ENCODE measurements at regions not wholly inside any gene's neighbourhood (a gene's known extent, or its start where the extent isn't known, plus 50 kb on each side); places are given as distances from the start of the nearest gene placed in this dataset.

DNA sequence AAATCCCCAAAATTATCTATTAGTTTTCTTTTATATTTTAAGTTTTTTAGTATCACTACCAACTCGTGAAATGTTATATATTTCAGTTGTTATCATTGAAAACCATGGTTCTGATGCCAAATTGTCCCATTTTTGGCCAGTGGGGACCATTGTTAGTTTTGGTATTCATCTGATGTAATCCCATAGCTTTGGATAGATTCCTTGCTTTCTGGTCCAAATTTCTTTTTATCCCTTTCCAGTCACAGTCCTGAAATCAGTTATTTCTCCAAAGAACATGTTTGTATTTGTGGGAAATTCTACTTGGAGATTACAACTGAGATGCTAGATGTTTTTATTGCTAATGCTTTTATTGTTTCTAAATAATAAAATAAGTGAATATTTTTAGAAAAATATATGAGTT, 976.8 kb upstream of the CRIM1 start:
- DNase-seq (ENCODE audit: extremely low read depth, low read depth, low spot score), result no peak

DNA sequence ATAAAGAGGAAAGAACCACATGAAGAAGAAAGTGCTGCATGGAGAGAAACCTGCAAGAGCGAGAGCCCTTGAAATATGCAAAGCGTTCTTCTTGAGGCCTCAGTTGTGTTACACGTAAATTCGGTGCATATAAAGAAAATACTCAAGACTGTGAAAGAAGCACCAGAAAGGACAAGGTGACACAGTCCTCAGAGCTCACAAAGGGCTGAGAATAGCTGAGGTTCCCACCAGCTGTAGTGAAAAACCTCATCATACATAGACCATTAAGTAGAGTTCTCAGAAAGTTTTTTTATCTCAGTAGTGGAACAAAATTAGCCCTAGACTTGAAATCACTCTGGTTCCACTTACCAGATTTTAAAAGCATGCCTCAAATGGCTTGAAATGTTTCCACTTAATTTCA, 980.7 kb upstream of the CRIM1 start:
- DNase-seq (ENCODE audit: extremely low read depth, low read depth, low spot score), result no peak

- DNase-seq (ENCODE audit: extremely low read depth, low read depth, low spot score), result no peak
These were observed 989.7 kb upstream of the CRIM1 start for GRCh38 chr2:35365859-35366258.

DNA sequence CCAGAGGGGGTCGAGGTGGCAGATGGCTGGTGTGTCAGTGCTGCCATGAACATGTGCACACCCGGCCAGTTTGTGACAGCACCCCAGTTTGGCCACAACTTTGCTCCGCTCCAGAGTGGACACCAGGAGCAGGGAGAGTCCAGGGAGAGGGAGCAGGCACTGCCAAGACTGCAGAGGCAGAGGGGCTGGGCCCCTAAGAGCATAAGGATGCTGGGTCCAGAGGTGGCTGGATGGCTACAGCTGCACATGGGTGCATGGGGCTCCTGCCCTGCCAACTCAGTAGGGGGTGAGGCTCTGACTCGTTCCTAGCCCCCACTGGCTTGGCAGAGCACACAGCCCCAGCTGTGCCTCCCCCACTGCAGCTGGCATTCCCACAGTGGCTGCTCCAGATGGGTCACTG, 999.2 kb upstream of the CRIM1 start:
- no peak for DNase-seq (ENCODE audit: extremely low read depth, low read depth, low spot score)

DNA sequence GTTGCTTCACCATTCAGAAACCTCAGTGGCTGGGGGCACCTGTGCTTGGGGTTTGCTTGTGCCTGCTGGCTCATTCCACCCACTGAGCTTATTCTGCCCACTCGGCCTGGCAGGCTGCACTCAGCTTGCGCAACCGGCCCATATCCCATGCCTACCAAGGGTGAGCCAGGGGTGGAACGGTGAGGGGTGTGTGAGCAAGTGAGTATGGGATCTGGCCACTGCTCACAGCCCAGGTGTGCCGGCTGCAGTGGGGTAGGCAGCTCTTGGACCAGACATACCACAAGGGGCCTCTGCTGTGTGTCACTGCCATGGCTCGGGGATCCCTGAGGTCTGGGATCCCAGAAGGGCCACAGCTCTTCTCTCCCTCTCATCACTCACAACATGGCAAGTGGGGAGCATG, 1000.5 kb upstream of the CRIM1 start:
- no peak for DNase-seq (ENCODE audit: extremely low read depth, low read depth, low spot score)

DNA sequence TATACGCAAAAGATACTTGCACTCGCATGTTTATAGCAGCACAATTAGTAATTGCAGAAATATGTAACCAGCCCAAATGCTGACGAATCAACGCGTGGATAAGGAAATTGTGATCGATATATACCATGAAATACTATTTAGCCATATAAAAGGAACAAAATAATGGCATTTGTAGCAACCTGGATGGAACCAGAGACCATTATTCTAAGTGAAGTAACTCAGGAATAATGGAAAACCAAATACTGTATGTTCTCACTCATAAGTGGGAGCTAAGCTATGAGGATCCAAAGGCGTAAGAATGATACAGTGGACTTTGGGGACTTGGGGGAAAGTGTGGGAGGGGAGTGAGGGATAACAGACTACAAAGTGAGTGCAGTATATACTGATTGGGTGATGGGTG, 1008.0 kb upstream of the CRIM1 start:
- no peak for DNase-seq (ENCODE audit: extremely low read depth, low read depth, low spot score)

DNA sequence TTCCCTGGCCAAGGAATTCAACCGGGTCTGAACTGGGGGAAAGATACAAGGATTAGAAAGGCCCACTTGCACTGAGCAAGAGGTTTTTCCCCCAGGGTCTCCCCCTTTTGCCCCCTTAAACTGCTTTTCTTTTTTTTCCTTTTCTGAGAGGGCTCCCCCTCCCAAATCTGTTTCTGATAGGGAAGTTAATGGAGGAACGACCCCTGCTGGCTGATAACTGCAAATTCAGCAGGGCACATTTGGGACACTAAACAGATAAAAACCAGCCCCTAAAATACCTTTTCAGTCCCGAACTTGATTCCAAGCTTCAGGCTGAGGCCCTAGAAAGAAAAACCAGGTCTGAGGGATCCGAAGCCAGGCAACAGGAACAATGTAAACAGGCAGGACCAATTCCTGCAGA, 1012.4 kb upstream of the CRIM1 start:
- no peak for DNase-seq (ENCODE audit: extremely low read depth, low read depth, low spot score)

- DNase-seq (ENCODE audit: extremely low read depth, low read depth, low spot score), result no peak
These were observed 1016.4 kb upstream of the CRIM1 start for GRCh38 chr2:35339211-35339610.

DNA sequence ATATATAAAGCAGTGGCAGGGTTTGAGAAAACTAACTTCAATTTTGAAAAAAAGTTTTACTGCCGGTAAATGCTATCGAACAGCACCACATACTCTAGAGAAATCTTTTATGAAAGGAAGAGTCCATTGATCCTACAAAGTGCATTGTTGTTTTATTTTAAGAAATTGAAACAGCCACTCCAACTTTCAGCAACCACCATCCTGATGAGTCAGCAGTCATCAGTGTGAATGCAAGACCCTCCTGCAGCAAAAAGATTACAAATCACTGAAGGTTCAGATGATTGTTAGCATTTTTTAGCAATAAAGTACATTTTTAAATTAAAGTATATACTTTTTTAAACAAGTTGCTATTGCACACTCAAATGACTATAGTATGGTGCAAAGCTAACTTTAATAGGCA, 1017.7 kb upstream of the CRIM1 start:
- DNase-seq (ENCODE audit: extremely low read depth, low read depth, low spot score), result no peak

GRCh38 chr2:35314049-35314448, 1041.5 kb upstream of the CRIM1 start:
- DNase-seq (ENCODE audit: extremely low read depth, low read depth, low spot score), result no peak

DNA sequence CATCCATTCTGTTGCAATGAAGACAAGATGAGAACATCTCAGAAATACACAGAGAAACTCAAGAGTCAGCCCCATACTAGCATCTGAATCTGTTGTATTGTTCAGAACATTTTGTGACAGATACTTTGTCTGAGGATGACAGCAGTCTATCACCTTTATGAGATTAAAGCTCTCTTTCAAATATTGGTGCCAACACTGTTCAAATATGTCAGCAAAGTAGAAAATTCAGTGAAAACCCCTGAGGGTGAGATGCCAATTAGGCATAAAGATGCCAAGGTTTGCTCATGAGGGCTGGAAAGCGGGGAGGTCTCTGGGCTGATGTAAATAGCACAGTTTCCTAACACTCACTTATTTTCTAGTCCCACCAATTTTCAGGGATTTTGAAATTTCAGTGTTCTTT, 1054.2 kb upstream of the CRIM1 start:
- no peak for DNase-seq (ENCODE audit: extremely low read depth, low read depth, low spot score)

- DNase-seq (ENCODE audit: extremely low read depth, low read depth, low spot score), result no peak
These were observed 1057.1 kb upstream of the CRIM1 start for GRCh38 chr2:35298493-35298892.

DNA sequence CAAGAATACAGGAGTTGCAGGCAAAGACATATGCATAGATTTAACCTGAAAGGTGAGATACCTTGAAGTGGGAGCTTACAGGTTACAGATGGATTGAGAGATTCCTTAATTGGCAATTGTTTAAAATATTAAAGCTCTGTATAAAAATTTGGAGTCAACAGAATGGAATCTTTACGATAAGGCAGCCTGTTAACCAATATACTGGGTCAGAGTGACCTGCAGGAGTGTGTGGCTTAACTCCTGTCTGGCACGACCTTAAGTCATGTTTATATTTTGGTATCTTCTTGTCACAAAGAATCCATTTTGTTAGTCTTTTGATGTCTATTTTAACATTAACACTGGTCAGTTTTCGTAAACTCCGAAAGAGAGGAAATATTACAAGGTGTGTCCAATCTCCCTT, 1058.2 kb upstream of the CRIM1 start:
- DNase-seq (ENCODE audit: extremely low read depth, low read depth, low spot score), result no peak

DNA sequence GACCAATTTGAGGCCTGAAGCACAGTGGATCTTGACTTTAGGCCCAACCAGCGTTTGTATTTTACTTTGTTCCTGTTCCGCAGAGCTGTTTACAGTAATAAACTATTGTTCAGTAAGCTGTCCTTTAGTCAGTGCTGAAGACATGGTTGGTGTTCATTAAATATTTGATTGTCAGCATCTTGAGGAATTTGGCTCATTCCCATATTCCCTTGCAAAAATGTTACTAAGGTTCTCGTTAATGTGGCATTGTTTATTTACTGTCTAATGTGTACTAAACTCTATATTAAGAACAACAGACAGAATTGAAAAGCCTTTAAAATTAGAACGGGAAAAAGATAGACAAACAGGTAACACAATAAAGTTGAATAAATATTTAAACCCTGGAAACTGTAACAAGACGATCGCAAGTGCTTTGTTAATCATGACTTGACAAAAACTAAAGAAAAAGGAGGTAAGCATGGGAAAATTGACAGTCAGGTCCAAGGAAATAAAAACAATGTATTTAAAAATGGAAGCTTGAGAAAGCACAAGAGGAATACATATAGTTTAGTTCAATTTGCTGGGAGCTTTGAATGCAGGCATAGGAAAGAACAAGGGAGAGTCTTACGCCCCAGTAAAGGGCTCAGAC, 1060.8 kb upstream of the CRIM1 start:
- DNase-seq (ENCODE audit: extremely low read depth, low read depth, low spot score), result no peak

- no peak for DNase-seq (ENCODE audit: extremely low read depth, low read depth, low spot score)
These were observed 1062.3 kb upstream of the CRIM1 start for GRCh38 chr2:35293261-35293660.

DNA sequence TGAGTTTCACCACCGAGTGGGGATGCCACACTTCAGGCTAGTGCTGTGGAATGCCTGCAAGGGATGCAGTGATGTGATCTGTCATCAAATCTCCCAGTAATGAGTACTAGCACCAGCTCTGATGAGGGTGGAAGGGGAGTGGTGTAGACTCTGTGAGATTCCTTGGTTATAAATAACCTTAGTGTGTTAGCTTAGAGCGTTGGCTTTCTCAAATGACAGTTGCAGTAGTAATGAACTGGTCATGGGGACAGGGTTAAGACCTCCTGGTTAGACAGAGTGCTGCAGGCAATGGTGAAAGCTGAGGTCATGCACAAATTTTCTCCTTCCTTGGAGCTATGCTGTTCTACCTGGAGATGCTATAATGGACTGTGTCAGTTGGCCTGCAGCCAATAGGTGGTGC, 1063.4 kb upstream of the CRIM1 start:
- no peak for DNase-seq (ENCODE audit: extremely low read depth, low read depth, low spot score)

GRCh38 chr2:35281702-35282101, 1073.9 kb upstream of the CRIM1 start:
- DNase-seq (ENCODE audit: extremely low read depth, low read depth, low spot score), result no peak

DNA sequence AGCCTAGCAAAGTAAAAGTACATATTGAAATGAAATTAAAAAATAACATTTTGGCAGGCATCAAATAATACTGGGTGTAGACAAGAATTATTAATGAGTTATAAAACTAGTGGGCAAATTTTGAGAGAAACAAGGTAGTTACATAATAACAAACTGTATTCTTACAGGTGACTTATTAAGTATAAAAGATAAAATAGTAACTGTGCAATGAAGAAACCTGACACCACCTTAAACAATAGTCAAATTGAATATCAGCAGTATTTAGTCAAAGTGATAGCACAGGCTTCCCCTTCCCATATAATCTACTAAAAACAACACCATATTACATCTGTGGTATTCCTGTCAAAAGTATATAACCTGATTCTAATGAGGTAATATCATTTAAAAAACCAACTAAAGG, 1099.8 kb upstream of the CRIM1 start:
- no peak for DNase-seq (ENCODE audit: extremely low read depth, low read depth, low spot score)

DNA sequence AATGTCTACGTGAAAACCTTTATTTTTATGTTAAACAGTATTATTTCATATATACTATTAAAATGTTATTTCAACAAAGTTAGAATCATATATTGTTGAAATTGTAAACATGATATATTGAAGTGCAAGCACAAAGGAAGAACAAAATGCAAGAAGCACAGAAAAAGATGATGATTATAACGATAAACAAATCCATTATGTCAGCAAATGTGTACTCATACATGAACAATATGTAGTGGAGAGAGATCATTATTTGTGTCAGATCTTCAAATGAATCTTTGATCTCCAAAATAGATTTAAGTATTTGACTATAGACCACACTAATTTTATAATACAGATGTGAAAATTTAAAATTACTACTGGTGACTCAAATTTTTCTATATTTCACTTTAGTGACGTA, 1104.4 kb upstream of the CRIM1 start:
- DNase-seq (ENCODE audit: extremely low read depth, low read depth, low spot score), result no peak

GRCh38 chr2:35246702-35247101, 1108.9 kb upstream of the CRIM1 start:
- DNase-seq (ENCODE audit: extremely low read depth, low read depth, low spot score), result no peak

DNA sequence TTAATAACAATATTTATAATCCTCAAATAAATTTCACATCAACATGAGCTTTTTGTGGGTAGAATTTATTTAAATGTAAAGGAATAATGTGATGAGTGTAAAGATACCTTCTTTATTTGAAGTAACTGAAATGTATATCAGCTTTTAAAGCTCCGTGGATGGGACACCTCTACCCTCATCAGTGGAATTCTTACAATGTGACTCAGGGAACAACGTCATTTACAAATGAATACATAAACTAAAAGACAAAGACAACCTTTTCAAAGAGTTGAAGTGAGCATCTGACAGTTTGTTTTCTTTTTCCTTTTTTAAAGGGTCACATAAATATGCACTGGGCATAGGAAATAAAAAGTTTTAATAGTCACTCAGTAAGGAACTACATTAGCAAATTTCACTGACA, 1127.0 kb upstream of the CRIM1 start:
- no peak for DNase-seq (ENCODE audit: extremely low read depth, low read depth, low spot score)

DNA sequence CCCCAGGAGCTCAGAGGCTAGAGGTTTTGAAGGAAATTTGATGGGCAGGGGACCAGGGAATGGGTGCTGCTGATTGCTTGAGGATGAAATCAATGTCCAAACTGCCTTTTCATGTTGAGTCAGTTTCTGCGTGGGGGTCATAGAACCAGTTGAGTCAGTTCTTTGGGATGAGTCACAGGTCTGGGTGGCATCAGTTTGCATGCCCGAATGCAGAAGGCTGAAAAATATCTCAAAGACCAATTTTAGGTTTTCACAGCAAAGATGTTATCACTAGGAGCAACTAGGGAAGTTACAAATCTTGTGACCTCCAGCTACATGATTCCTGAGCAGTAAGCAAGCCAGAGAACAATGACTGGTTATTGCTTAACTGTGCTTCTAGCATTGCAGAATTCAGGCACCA, 1135.1 kb upstream of the CRIM1 start:
- DNase-seq (ENCODE audit: extremely low read depth, low read depth, low spot score), result no peak

- DNase-seq (ENCODE audit: extremely low read depth, low read depth, low spot score), result no peak
These were observed 1150.7 kb upstream of the CRIM1 start for GRCh38 chr2:35204881-35205280.

DNA sequence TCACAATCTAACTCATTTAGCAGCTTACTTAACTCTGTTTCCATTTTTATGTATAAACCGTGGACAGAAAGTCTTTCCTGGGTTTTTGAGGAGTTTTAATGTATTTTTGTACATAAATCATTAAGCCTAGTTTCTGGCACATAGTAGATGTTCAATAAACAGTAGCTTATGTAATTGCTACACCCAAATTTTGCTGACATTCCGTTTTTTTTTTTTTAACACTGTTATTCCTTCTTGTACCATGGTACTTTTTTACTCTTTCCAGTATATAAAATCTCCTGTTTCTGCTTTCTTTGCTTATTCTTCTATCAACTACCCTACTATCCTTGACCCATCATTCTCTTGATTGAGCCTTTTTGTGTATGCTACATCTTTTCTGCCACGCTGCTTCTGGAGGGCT, 1151.3 kb upstream of the CRIM1 start:
- no peak for DNase-seq (ENCODE audit: extremely low read depth, low read depth, low spot score)

Measured in glomerular endothelial cell (primary cell).